Memory B cell (primary cell): ENCODE measurements at regions not wholly inside any gene's neighbourhood (a gene's known extent, or its start where the extent isn't known, plus 50 kb on each side); places are given as distances from the start of the nearest gene placed in this dataset.

Source experiments
- ATAC-seq: fragments of 150-1000 bp; cut with Tn5 transposase; 2 replicates; pipeline ENCODE4 v1.10.0; 2021; ENCODE audit warnings: low read depth, mild to moderate bottlenecking, moderate library complexity
- DNase-seq, 2 donors: peaks; one replicate each; pipeline ENCODE4 v3.0.0; 2022; ENCODE audit warnings: low spot score in 2 of 2
- H3K27ac Mint-ChIP-seq: one replicate; pipeline ENCODE4 v1.8.0; 2022; ENCODE audit warnings: mild to moderate bottlenecking, moderate library complexity, mixed read lengths
- H3K27me3 Mint-ChIP-seq: one replicate; pipeline ENCODE4 v1.8.0; 2022; ENCODE audit warnings: mixed read lengths
- H3K36me3 Mint-ChIP-seq: one replicate; pipeline ENCODE4 v1.8.0; 2022; ENCODE audit warnings: mild to moderate bottlenecking, mixed read lengths
- H3K4me1 Mint-ChIP-seq: one replicate; pipeline ENCODE4 v1.8.0; 2022; ENCODE audit warnings: mixed read lengths
- H3K4me3 Mint-ChIP-seq: one replicate; pipeline ENCODE4 v1.8.0; 2022; ENCODE audit warnings: mild to moderate bottlenecking, moderate library complexity, mixed read lengths
- H3K9me3 Mint-ChIP-seq: one replicate; pipeline ENCODE4 v1.8.0; 2022; ENCODE audit warnings: mixed read lengths

- H3K27me3 Mint-ChIP-seq: peaks cover 14% of the 10 kb centered on the region
- H3K4me1 Mint-ChIP-seq: no peaks in the 10 kb centered on the region
- H3K27ac Mint-ChIP-seq: no peak overlapping the region
- ATAC-seq (no peak), DNase-seq (no peak)
- no peak overlapping the region for H3K4me3 Mint-ChIP-seq
- no peaks in the 10 kb centered on the region for H3K36me3 Mint-ChIP-seq
- peaks cover under 1% of the 10 kb centered on the region for H3K9me3 Mint-ChIP-seq
Measured at GRCh38 chr6:144928847-144929246, 643.7 kb downstream of the UTRN start.

- Mint-ChIP-seq H3K4me3 (no peak overlapping the region), H3K27me3 (peaks cover 10% of the 10 kb centered on the region), H3K4me1 (no peaks in the 10 kb centered on the region), H3K9me3 (peaks cover 3% of the 10 kb centered on the region), H3K36me3 (no peaks in the 10 kb centered on the region), H3K27ac (no peak overlapping the region)
- ATAC-seq (no peak), DNase-seq (no peak)
Measured at GRCh38 chr6:144929262-144929661, 644.1 kb downstream of the UTRN start.

GRCh38 chr6:144931172-144932035, 646.3 kb downstream of the UTRN start:
- no peak overlapping the region for H3K27ac Mint-ChIP-seq
- peaks cover 4% of the 10 kb centered on the region for H3K9me3 Mint-ChIP-seq
- H3K27me3 Mint-ChIP-seq: peaks cover 9% of the 10 kb centered on the region

GRCh38 chr6:144932621-144933020, 647.5 kb downstream of the UTRN start:
- peaks cover 9% of the 10 kb centered on the region for H3K27me3 Mint-ChIP-seq
- no peaks in the 10 kb centered on the region for H3K4me1 Mint-ChIP-seq
- H3K27ac Mint-ChIP-seq: no peak overlapping the region
- H3K36me3 Mint-ChIP-seq: peaks cover 2% of the 10 kb centered on the region
- H3K4me3 Mint-ChIP-seq: no peak overlapping the region
- peaks cover 4% of the 10 kb centered on the region for H3K9me3 Mint-ChIP-seq
- DNase-seq: no peak
- no peak for ATAC-seq

More at GRCh38 chr6:144931172-144932035, 646.3 kb downstream of the UTRN start:
- no peaks in the 10 kb centered on the region for H3K4me1 Mint-ChIP-seq
- DNase-seq (peak in 1 of 2 donors; percentile 8), ATAC-seq (no peak)
- no peak overlapping the region for H3K4me3 Mint-ChIP-seq
- peaks cover 2% of the 10 kb centered on the region for H3K36me3 Mint-ChIP-seq

GRCh38 chr6:144935181-144935580, 650.0 kb downstream of the UTRN start:
- Mint-ChIP-seq H3K9me3 (peaks cover 4% of the 10 kb centered on the region), H3K4me3 (no peak overlapping the region), H3K27ac (no peak overlapping the region), H3K4me1 (no peaks in the 10 kb centered on the region), H3K27me3 (peaks cover 2% of the 10 kb centered on the region), H3K36me3 (peaks cover 2% of the 10 kb centered on the region)
- DNase-seq (no peak), ATAC-seq (no peak)

GRCh38 chr6:144935661-144936060, 650.5 kb downstream of the UTRN start:
- Mint-ChIP-seq H3K27ac (no peak overlapping the region), H3K4me3 (no peak overlapping the region), H3K9me3 (peaks cover 4% of the 10 kb centered on the region), H3K36me3 (peaks cover 2% of the 10 kb centered on the region), H3K27me3 (peaks cover 3% of the 10 kb centered on the region), H3K4me1 (no peaks in the 10 kb centered on the region)
- DNase-seq (no peak), ATAC-seq (no peak)

- peaks cover 3% of the 10 kb centered on the region for H3K27me3 Mint-ChIP-seq
- H3K27ac Mint-ChIP-seq: no peak overlapping the region
- H3K36me3 Mint-ChIP-seq: peaks cover 2% of the 10 kb centered on the region
- peaks cover 4% of the 10 kb centered on the region for H3K9me3 Mint-ChIP-seq
- no peaks in the 10 kb centered on the region for H3K4me1 Mint-ChIP-seq
- DNase-seq (no peak), ATAC-seq (no peak)
- no peak overlapping the region for H3K4me3 Mint-ChIP-seq
Measured at GRCh38 chr6:144936764-144937163, 651.6 kb downstream of the UTRN start.

GRCh38 chr6:144939921-144940320, 654.8 kb downstream of the UTRN start:
- H3K9me3 Mint-ChIP-seq: peaks cover 2% of the 10 kb centered on the region
- H3K4me1 Mint-ChIP-seq: no peaks in the 10 kb centered on the region
- H3K27me3 Mint-ChIP-seq: peaks cover 3% of the 10 kb centered on the region
- ATAC-seq (no peak), DNase-seq (no peak)
- H3K27ac Mint-ChIP-seq: no peak overlapping the region
- H3K4me3 Mint-ChIP-seq: no peak overlapping the region
- H3K36me3 Mint-ChIP-seq: no peaks in the 10 kb centered on the region

GRCh38 chr6:144944106-144944505, 659.0 kb downstream of the UTRN start:
- Mint-ChIP-seq H3K4me3 (no peak overlapping the region), H3K27ac (no peak overlapping the region), H3K27me3 (peaks cover 5% of the 10 kb centered on the region), H3K9me3 (peaks cover 5% of the 10 kb centered on the region), H3K36me3 (no peaks in the 10 kb centered on the region), H3K4me1 (no peaks in the 10 kb centered on the region)
- DNase-seq (no peak), ATAC-seq (no peak)

GRCh38 chr6:144947398-144947976, 662.4 kb downstream of the UTRN start:
- no peaks in the 10 kb centered on the region for H3K36me3 Mint-ChIP-seq
- no peak overlapping the region for H3K27ac Mint-ChIP-seq
- DNase-seq: no peak
- H3K9me3 Mint-ChIP-seq: peaks cover 5% of the 10 kb centered on the region
- ATAC-seq: no peak
- no peak overlapping the region for H3K4me3 Mint-ChIP-seq
- no peaks in the 10 kb centered on the region for H3K4me1 Mint-ChIP-seq
- peaks cover 8% of the 10 kb centered on the region for H3K27me3 Mint-ChIP-seq

- no peak for DNase-seq
- ATAC-seq: no peak
- H3K4me1 Mint-ChIP-seq: no peaks in the 10 kb centered on the region
- no peaks in the 10 kb centered on the region for H3K9me3 Mint-ChIP-seq
- no peak overlapping the region for H3K27ac Mint-ChIP-seq
- H3K36me3 Mint-ChIP-seq: no peaks in the 10 kb centered on the region
- peaks cover 15% of the 10 kb centered on the region for H3K27me3 Mint-ChIP-seq
- H3K4me3 Mint-ChIP-seq: no peak overlapping the region
Measured at GRCh38 chr6:144951730-144952437, 666.7 kb downstream of the UTRN start.

GRCh38 chr6:144952456-144953240, 667.5 kb downstream of the UTRN start:
- no peaks in the 10 kb centered on the region for H3K36me3 Mint-ChIP-seq
- DNase-seq (no peak), ATAC-seq (no peak)
- no peaks in the 10 kb centered on the region for H3K9me3 Mint-ChIP-seq
- no peaks in the 10 kb centered on the region for H3K4me1 Mint-ChIP-seq
- H3K27ac Mint-ChIP-seq: no peak overlapping the region
- H3K4me3 Mint-ChIP-seq: no peak overlapping the region
- peaks cover 13% of the 10 kb centered on the region for H3K27me3 Mint-ChIP-seq

- Mint-ChIP-seq H3K4me3 (no peak overlapping the region), H3K9me3 (no peaks in the 10 kb centered on the region), H3K27me3 (peaks cover 12% of the 10 kb centered on the region), H3K27ac (no peak overlapping the region), H3K4me1 (no peaks in the 10 kb centered on the region), H3K36me3 (no peaks in the 10 kb centered on the region)
- DNase-seq: no peak
- no peak for ATAC-seq
Measured at GRCh38 chr6:144953552-144954240, 668.6 kb downstream of the UTRN start.
